ENCODE measurements at regions not wholly inside any gene's neighbourhood (a gene's known extent, or its start where the extent isn't known, plus 50 kb on each side); places are given as distances from the start of the nearest gene placed in this dataset.

- no peak overlapping the region for H3K27ac ChIP-seq
- TF ChIP-seq CTCF (conservative IDR thresholded peaks at IDR 0.05) (no peak), ZFX (IDR thresholded peaks at IDR 0.05) (no peak)
These were observed 197.2 kb downstream of the EDEM1 start for GRCh38 chr3:5384557-5385236.

GRCh38 chr3:5388091-5388490 lies 200.6 kb downstream of the EDEM1 start:
- TF ChIP-seq ZFX (IDR thresholded peaks at IDR 0.05) (no peak), CTCF (conservative IDR thresholded peaks at IDR 0.05) (no peak)
- no peak overlapping the region for H3K27ac ChIP-seq

- TF ChIP-seq ZFX (IDR thresholded peaks at IDR 0.05) (no peak), CTCF (conservative IDR thresholded peaks at IDR 0.05) (no peak)
- H3K27ac ChIP-seq: no peak overlapping the region; the same call in 1 of the 2 replicates
These were observed 201.6 kb downstream of the EDEM1 start for GRCh38 chr3:5389057-5389456.

GRCh38 chr3:5390221-5390620 lies 202.7 kb downstream of the EDEM1 start:
- TF ChIP-seq ZFX (IDR thresholded peaks at IDR 0.05): no peak
- TF ChIP-seq CTCF (conservative IDR thresholded peaks at IDR 0.05): no peak
- no peak overlapping the region for H3K27ac ChIP-seq

GRCh38 chr3:5390936-5391625 lies 203.6 kb downstream of the EDEM1 start:
- no peak for TF ChIP-seq ZFX (IDR thresholded peaks at IDR 0.05)
- TF ChIP-seq CTCF (conservative IDR thresholded peaks at IDR 0.05): no peak
- H3K27ac ChIP-seq: no peak overlapping the region

GRCh38 chr3:5401002-5401401 lies 213.5 kb downstream of the EDEM1 start:
- no peak overlapping the region for H3K27ac ChIP-seq
- TF ChIP-seq CTCF (conservative IDR thresholded peaks at IDR 0.05) (no peak), ZFX (IDR thresholded peaks at IDR 0.05) (no peak)

GRCh38 chr3:5404718-5405117 lies 217.2 kb downstream of the EDEM1 start:
- no peak overlapping the region for H3K27ac ChIP-seq
- TF ChIP-seq CTCF (conservative IDR thresholded peaks at IDR 0.05): no peak
